ENCODE measurements at regions not wholly inside any gene's neighbourhood (a gene's known extent, or its start where the extent isn't known, plus 50 kb on each side); places are given as distances from the start of the nearest gene placed in this dataset.

DNA sequence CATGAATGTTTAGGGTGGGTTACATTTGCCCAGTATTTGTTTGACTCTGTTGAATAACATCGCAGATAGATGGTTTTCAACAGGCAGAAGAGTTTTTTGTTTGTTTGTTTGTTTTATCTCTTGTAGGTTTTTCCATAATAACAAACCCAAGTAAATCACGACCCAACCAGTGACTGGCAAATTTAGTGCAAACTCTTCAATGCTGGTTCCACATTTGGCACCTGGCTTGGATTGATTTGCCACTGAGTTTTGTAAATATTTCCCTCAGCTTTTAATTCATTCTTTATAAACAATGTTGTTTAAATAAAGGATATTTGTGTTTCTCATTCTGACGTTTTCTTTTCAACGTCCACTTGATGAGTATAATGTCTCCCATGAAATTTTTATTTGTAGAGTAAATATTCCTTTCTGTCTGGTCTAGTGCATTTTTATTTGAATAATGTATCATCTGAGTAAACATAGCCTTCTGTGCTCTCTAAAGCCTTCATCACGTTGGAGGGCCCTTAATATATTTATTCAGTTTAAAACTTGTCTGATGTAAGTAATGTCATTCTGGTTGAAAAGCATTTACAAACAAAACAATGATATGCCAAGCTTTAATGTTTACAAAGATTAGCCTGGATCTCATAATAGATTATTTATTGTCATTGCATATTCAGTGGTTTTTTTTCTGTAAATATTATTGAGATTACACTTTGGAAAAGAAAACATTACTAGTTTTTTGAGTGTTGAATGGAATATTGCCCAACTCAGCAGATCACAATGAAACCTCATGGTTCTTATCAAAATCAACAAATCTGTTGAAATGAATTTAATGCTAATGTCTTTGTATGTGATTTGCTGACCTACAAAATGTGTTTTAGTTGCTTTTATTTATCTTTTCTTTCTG is 90.4 kb upstream of the PEG3 start:
- H3K27ac ChIP-seq = no peak overlapping the region
- DNase-seq (ENCODE audit: low spot score in 2 of 2) = no peak
- H3K9me3 ChIP-seq = peaks cover 0 to 16% of the 10 kb centered on the region in 2 donors
- no peaks in the 10 kb centered on the region for H3K4me1 ChIP-seq
- H3K4me3 ChIP-seq = no peak overlapping the region
- intact Hi-C loops (cut with DNase I; ENCODE audit: low total_unique reads) = no loop called here
- no peaks in the 10 kb centered on the region for H3K36me3 ChIP-seq
- TF ChIP-seq POLR2AphosphoS5 (IDR thresholded peaks at IDR 0.05) (no peak), POLR2A (IDR thresholded peaks at IDR 0.05) (no peak)
- TF ChIP-seq, protein P1, sequence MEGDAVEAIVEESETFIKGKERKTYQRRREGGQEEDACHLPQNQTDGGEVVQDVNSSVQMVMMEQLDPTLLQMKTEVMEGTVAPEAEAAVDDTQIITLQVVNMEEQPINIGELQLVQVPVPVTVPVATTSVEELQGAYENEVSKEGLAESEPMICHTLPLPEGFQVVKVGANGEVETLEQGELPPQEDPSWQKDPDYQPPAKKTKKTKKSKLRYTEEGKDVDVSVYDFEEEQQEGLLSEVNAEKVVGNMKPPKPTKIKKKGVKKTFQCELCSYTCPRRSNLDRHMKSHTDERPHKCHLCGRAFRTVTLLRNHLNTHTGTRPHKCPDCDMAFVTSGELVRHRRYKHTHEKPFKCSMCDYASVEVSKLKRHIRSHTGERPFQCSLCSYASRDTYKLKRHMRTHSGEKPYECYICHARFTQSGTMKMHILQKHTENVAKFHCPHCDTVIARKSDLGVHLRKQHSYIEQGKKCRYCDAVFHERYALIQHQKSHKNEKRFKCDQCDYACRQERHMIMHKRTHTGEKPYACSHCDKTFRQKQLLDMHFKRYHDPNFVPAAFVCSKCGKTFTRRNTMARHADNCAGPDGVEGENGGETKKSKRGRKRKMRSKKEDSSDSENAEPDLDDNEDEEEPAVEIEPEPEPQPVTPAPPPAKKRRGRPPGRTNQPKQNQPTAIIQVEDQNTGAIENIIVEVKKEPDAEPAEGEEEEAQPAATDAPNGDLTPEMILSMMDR (IDR thresholded peaks at IDR 0.05) = no peak
- H3K27me3 ChIP-seq = no peaks in the 10 kb centered on the region

- Histone ChIP-seq H3K36me3 (no peaks in the 10 kb centered on the region), H3K4me3 (no peak overlapping the region), H3K9me3 (peaks cover 7 to 18% of the 10 kb centered on the region in 2 donors), H3K27ac (no peak overlapping the region), H3K27me3 (no peaks in the 10 kb centered on the region), H3K4me1 (no peaks in the 10 kb centered on the region)
- TF ChIP-seq POLR2A (IDR thresholded peaks at IDR 0.05) (no peak), POLR2AphosphoS5 (IDR thresholded peaks at IDR 0.05) (no peak)
- TF ChIP-seq, protein P1 (IDR thresholded peaks at IDR 0.05) = no peak
- no peak for DNase-seq (ENCODE audit: low spot score in 2 of 2)
- intact Hi-C loops (cut with DNase I; ENCODE audit: low total_unique reads) = no loop called here
These were observed 92.6 kb upstream of the PEG3 start for GRCh38 chr19:56933014-56933705.

DNA sequence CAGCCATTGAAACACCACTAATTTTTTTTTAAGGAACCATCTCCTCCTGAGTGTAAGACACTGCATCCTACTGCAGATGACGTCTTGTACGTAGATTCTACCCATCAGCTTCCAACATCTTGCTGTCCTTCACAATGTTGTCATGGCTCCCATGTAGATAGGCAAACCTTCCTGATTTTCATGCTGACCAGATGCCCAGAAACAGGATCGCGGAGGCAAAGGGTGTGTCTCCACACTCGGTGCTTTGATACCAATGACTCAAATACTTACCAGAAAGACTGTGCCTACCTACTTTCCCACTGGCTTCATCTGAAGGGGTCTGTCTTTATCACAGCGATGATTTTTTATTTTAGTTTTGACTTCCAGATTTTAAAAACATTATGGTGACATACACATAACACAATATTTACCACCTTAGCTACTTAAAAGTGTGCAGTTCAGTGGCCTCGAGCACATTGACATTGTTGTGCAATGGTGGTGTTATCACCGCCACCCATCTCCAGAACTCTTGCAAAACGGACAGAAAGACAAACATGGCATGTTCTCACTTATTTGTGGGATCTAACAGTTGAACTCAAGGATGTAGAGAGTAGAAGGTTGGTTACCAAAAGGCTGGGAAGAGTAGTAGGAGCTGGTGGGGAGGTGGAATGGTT is 94.0 kb upstream of the PEG3 start:
- H3K9me3 ChIP-seq = peaks cover 14 to 16% of the 10 kb centered on the region in 2 donors
- intact Hi-C loops (cut with DNase I; ENCODE audit: low total_unique reads) = no loop called here
- H3K4me1 ChIP-seq = no peaks in the 10 kb centered on the region
- no peaks in the 10 kb centered on the region for H3K36me3 ChIP-seq
- no peak overlapping the region for H3K4me3 ChIP-seq
- TF ChIP-seq, protein P1 (IDR thresholded peaks at IDR 0.05) = no peak
- TF ChIP-seq POLR2AphosphoS5 (IDR thresholded peaks at IDR 0.05) (no peak), POLR2A (IDR thresholded peaks at IDR 0.05) (no peak)
- DNase-seq (ENCODE audit: low spot score in 2 of 2) = peak in 1 of 2 donors; percentile 24
- peak overlapping the region; percentile 27 to 32 for H3K27ac ChIP-seq
- no peaks in the 10 kb centered on the region for H3K27me3 ChIP-seq

- Histone ChIP-seq H3K36me3 (no peaks in the 10 kb centered on the region), H3K4me3 (no peak overlapping the region), H3K27me3 (peaks cover 0 to 5% of the 10 kb centered on the region in 2 donors), H3K27ac (no peak overlapping the region), H3K4me1 (no peaks in the 10 kb centered on the region), H3K9me3 (peaks cover 15 to 16% of the 10 kb centered on the region in 2 donors)
- TF ChIP-seq POLR2AphosphoS5 (IDR thresholded peaks at IDR 0.05) (no peak), POLR2A (IDR thresholded peaks at IDR 0.05) (no peak)
- TF ChIP-seq, protein P1 (IDR thresholded peaks at IDR 0.05) = no peak
- DNase-seq (ENCODE audit: low spot score in 2 of 2) = no peak
- intact Hi-C loops (cut with DNase I; ENCODE audit: low total_unique reads) = no loop called here
These were observed 99.4 kb upstream of the PEG3 start for GRCh38 chr19:56939951-56940350.

Data from breast epithelium (tissue), 4 donors.